HepG2 (cell line): ENCODE measurements at regions not wholly inside any gene's neighbourhood (a gene's known extent, or its start where the extent isn't known, plus 50 kb on each side); places are given as distances from the start of the nearest gene placed in this dataset.

Experiments
- CTCF ChIP-seq: sonication (generic); formaldehyde crosslinking; IDR thresholded peaks from 2 replicates; pipeline ENCODE4 v1.5.0; 2020; ENCODE audit warnings: mild to moderate bottlenecking, missing genetic modification reagents, moderate library complexity
- RELA ChIP-seq: sonication (generic); formaldehyde crosslinking; IDR thresholded peaks from 2 replicates; pipeline ENCODE4 v1.4.0; 2020; ENCODE audit warnings: missing genetic modification reagents

- no peak for TF ChIP-seq CTCF (CRISPR knock-in tag)
- no peak for TF ChIP-seq RELA (CRISPR knock-in tag)
Observed at GRCh38 chr2:64276417-64277095, 132.3 kb upstream of the PELI1 start.
